A549 (cell line): ENCODE measurements at regions not wholly inside any gene's neighbourhood (a gene's known extent, or its start where the extent isn't known, plus 50 kb on each side); places are given as distances from the start of the nearest gene placed in this dataset.

Source experiments
- ATAC-seq, 2 experiments: fragments of 200-7000 bp in 1 of 2; fragments of >200 bp in 1 of 2; cut with Nextera tagmentation in 1 of 2; cut with Tn5 transposase in 1 of 2; 3 replicates each; pipeline versions ENCODE4 v1.8.0 to v1.9.1; 2018 to 2020; ENCODE audit warnings: mild to moderate bottlenecking in 1 of 2, moderate library complexity in 1 of 2
- CTCF ChIA-PET: fragments of 300-600 bp; sonication (Branson Sonifier 250); formaldehyde crosslinking; extraction: SDS; loops from one replicate; lab custom pipeline; 2021; ENCODE audit warnings: antibody characterized with exemption, inconsistent platforms; lab: Yijun Ruan, JAX
- POLR2A ChIA-PET: fragments of 350-600 bp; formaldehyde crosslinking; extraction: SDS; loops from one replicate; lab custom pipeline; 2021; ENCODE audit warnings: antibody characterized with exemption, inconsistent platforms; lab: Yijun Ruan, JAX
- DNase-seq, 2 experiments: peaks; one replicate each; pipeline versions ENCODE4 v3.0.0 to v3.0.0-alpha.2; 2011 to 2016; ENCODE audit warnings: low read depth in 1 of 2, low spot score in 1 of 2
- FAIRE-seq: peaks from 2 replicates; lab custom pipeline; 2011; peaks lifted over from hg19 to GRCh38; lab: Jason Lieb, UNC
- H3K27ac ChIP-seq, 2 experiments: fragments of >200 bp; sonication (Bioruptor Twin); formaldehyde crosslinking; 3 replicates each; pipeline ENCODE4 v1.5.1; 2016 to 2017
- H3K4me1 ChIP-seq: fragments of >200 bp; sonication (Bioruptor Twin); formaldehyde crosslinking; 3 replicates; pipeline ENCODE4 v1.6.1; 2016
- H3K4me2 ChIP-seq: fragments of >200 bp; sonication (Bioruptor Twin); formaldehyde crosslinking; 3 replicates; pipeline ENCODE4 v1.6.1; 2016
- H3K4me3 ChIP-seq: fragments of >200 bp; sonication (Bioruptor Twin); formaldehyde crosslinking; 3 replicates; pipeline ENCODE4 v1.5.1; 2016
- H3K9me3 ChIP-seq: fragments of >200 bp; sonication (Bioruptor Twin); formaldehyde crosslinking; 3 replicates; pipeline ENCODE4 v1.6.1; 2016
- CBX8 ChIP-seq: fragments of 200-600 bp; sonication (generic); IDR thresholded peaks from 2 replicates; pipeline ENCODE4 v1.6.1; 2016
- CTCF ChIP-seq: fragments of >200 bp; sonication (Bioruptor Twin); formaldehyde crosslinking; IDR thresholded peaks from 3 replicates; pipeline ENCODE4 v1.5.1; 2016
- EHF ChIP-seq: fragments of 250-450 bp; sonication (Bioruptor Pico); IDR thresholded peaks from 2 replicates; pipeline ENCODE4 v1.5.0; 2020; ENCODE audit warnings: mild to moderate bottlenecking
- EHMT2 ChIP-seq: fragments of 200-600 bp; sonication (generic); IDR thresholded peaks from 2 replicates; pipeline ENCODE4 v1.6.1; 2016; ENCODE audit warnings: antibody characterized with exemption, low read depth, mild to moderate bottlenecking, moderate library complexity
- FOSB ChIP-seq: fragments of 250-450 bp; sonication (Bioruptor Pico); IDR thresholded peaks from 2 replicates; pipeline ENCODE4 v1.5.0; 2020; ENCODE audit warnings: mild to moderate bottlenecking, moderate library complexity
- HES2 ChIP-seq: fragments of >200 bp; sonication (Bioruptor Twin); formaldehyde crosslinking; IDR thresholded peaks from 2 replicates; pipeline ENCODE4 v1.6.1; 2016
- HMGXB4 ChIP-seq: fragments of 250-450 bp; sonication (Bioruptor Pico); IDR thresholded peaks from 2 replicates; pipeline ENCODE4 v1.5.0; 2021; ENCODE audit warnings: mild to moderate bottlenecking, moderate library complexity, borderline replicate concordance
- HOXB13 ChIP-seq: fragments of 250-450 bp; sonication (Bioruptor Pico); IDR thresholded peaks from 2 replicates; pipeline ENCODE4 v1.5.0; 2020; ENCODE audit warnings: low read depth, mild to moderate bottlenecking, moderate library complexity
- JUN ChIP-seq, 2 experiments: fragments of >200 bp; sonication (Bioruptor Twin); formaldehyde crosslinking; IDR thresholded peaks; 2 replicates in 1 of 2; 3 replicates in 1 of 2; pipeline ENCODE4 v1.6.1; 2016 to 2017
- JUNB ChIP-seq: fragments of >200 bp; sonication (Bioruptor Twin); formaldehyde crosslinking; IDR thresholded peaks from 2 replicates; pipeline ENCODE4 v1.6.1; 2016
- KDM5A ChIP-seq: fragments of 200-600 bp; sonication (generic); IDR thresholded peaks from 2 replicates; pipeline ENCODE4 v1.6.1; 2016; ENCODE audit warnings: antibody characterized with exemption, mild to moderate bottlenecking
- MAFK ChIP-seq: fragments of 450-650 bp; IDR thresholded peaks from 2 replicates; pipeline ENCODE4 v1.6.1; 2014; ENCODE audit not compliant: partially characterized antibody
- NFE2L2 ChIP-seq: fragments of 150-350 bp; conservative IDR thresholded peaks from 2 replicates; pipeline ENCODE4 v1.6.1; 2014; ENCODE audit warnings: low read length
- PHF8 ChIP-seq: fragments of 200-600 bp; sonication (generic); IDR thresholded peaks from 2 replicates; pipeline ENCODE4 v1.6.1; 2016; ENCODE audit warnings: low read depth, mild to moderate bottlenecking, antibody characterized with exemption, moderate library complexity, borderline replicate concordance
- POLR2AphosphoS2 ChIP-seq: conservative IDR thresholded peaks from 2 replicates; pipeline ENCODE4 v1.6.1; 2012; ENCODE audit warnings: low read length, improper control_type of control experiment, inconsistent platforms
- RNF2 ChIP-seq: fragments of 200-600 bp; sonication (generic); IDR thresholded peaks from 2 replicates; pipeline ENCODE4 v1.6.1; 2016; ENCODE audit warnings: low read depth, mild to moderate bottlenecking, antibody characterized with exemption, moderate library complexity, borderline replicate concordance
- TP53 ChIP-seq: fragments of 250-450 bp; sonication (Bioruptor Pico); IDR thresholded peaks from 2 replicates; pipeline ENCODE4 v1.5.0; 2021; ENCODE audit warnings: mild to moderate bottlenecking, moderate library complexity
- ZC3H11A ChIP-seq: fragments of 450-650 bp; IDR thresholded peaks from 2 replicates; pipeline ENCODE4 v1.6.1; 2014; ENCODE audit warnings: antibody characterized with exemption, mild to moderate bottlenecking
- WGBS: methylation state at CpG from one replicate; pipeline ENCODE4 v1.1.6; 2017; ENCODE audit errors: missing lambda C conversion rate; 5-methylcytosine and 5-hydroxymethylcytosine counted together
- TF ChIP-seq, protein P1 (sequence below): IDR thresholded peaks from 2 replicates; pipeline ENCODE4 v1.6.1; 2012; ENCODE audit warnings: low read depth, borderline replicate concordance
- TF ChIP-seq, protein P2 (sequence below): fragments of 450-650 bp; IDR thresholded peaks from 2 replicates; pipeline ENCODE4 v1.6.1; 2014; ENCODE audit warnings: antibody characterized with exemption
- TF ChIP-seq, protein P3 (sequence below): IDR thresholded peaks from 2 replicates; pipeline ENCODE4 v1.6.1; 2012

DNA sequence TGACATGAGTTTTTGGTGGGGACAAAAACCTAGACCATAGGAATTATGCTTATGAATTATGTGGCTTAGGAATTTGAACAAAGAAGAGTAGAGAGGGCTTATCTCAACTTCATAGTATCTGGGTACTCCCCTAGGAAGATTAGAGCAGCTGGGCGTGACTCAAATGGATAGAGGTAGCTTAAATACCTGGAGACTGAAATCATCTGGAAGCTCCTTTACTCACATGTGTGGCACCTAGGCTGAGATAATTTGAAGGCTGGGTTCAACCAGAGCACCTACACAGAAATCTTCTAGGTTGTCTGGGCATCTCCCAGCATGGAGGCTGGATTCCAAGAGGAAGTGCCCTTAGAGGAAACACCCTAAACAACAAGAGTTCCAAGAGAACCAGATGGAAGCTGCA is 393.9 kb downstream of the ADAMTS20 start:
- H3K27ac ChIP-seq: no peak overlapping the region
- no peak for DNase-seq
- no peaks in the 10 kb centered on the region for H3K4me1 ChIP-seq
- FAIRE-seq: no peak
- 32% methylated on average over 1 of the region's 1 CpG for WGBS
- ATAC-seq: no peak
- no peak overlapping the region for H3K4me2 ChIP-seq
- ChIA-PET CTCF (no interaction called here), POLR2A (no interaction called here)
- TF ChIP-seq PHF8 (no peak), JUN (IDR thresholded peaks at IDR 0.05) (no peak), RNF2 (no peak), FOSB (CRISPR knock-in tag) (no peak), CTCF (no peak), JUNB (no peak), HES2 (no peak), TP53 (no peak), ZC3H11A (no peak), KDM5A (no peak), CBX8 (no peak), POLR2AphosphoS2 (no peak), EHF (CRISPR knock-in tag) (no peak), HMGXB4 (no peak), EHMT2 (no peak)
- TF ChIP-seq, protein P1, sequence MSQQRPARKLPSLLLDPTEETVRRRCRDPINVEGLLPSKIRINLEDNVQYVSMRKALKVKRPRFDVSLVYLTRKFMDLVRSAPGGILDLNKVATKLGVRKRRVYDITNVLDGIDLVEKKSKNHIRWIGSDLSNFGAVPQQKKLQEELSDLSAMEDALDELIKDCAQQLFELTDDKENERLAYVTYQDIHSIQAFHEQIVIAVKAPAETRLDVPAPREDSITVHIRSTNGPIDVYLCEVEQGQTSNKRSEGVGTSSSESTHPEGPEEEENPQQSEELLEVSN: no peak
- TF ChIP-seq, protein P2, sequence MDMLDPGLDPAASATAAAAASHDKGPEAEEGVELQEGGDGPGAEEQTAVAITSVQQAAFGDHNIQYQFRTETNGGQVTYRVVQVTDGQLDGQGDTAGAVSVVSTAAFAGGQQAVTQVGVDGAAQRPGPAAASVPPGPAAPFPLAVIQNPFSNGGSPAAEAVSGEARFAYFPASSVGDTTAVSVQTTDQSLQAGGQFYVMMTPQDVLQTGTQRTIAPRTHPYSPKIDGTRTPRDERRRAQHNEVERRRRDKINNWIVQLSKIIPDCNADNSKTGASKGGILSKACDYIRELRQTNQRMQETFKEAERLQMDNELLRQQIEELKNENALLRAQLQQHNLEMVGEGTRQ: no peak
- TF ChIP-seq, protein P3, sequence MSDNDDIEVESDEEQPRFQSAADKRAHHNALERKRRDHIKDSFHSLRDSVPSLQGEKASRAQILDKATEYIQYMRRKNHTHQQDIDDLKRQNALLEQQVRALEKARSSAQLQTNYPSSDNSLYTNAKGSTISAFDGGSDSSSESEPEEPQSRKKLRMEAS: no peak
- no peak overlapping the region for H3K4me3 ChIP-seq
- no peaks in the 10 kb centered on the region for H3K9me3 ChIP-seq

DNA sequence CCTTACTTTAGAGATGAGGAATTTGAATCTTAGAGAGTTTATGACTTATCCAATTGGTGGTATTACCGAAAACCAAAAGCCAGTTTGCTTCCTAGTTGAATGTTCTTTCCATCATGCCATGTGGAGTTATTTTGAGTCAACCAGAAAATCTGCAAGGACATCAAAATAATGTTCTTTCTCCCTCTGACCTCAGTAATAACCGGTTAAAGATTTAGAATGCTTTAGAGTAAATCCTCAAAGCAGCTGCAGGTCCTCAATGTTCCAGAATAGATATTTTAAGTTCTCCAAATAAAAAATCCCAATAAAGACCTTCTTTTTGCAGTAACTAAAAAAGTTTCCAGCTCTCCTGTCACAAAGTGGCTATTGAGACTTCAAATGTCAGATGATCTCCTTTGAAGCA is 396.6 kb downstream of the ADAMTS20 start:
- POLR2A ChIA-PET: no interaction called here
- CTCF ChIA-PET: no interaction called here
- Histone ChIP-seq H3K4me2 (no peak overlapping the region), H3K27ac (no peak overlapping the region), H3K4me3 (no peak overlapping the region), H3K9me3 (no peaks in the 10 kb centered on the region), H3K4me1 (no peaks in the 10 kb centered on the region)
- DNase-seq (no peak), FAIRE-seq (no peak), ATAC-seq (no peak)
- TF ChIP-seq NFE2L2 (no peak), MAFK (peak; percentile 39), CBX8 (no peak)
- 6% methylated on average over 2 of the region's 2 CpGs for WGBS

DNA sequence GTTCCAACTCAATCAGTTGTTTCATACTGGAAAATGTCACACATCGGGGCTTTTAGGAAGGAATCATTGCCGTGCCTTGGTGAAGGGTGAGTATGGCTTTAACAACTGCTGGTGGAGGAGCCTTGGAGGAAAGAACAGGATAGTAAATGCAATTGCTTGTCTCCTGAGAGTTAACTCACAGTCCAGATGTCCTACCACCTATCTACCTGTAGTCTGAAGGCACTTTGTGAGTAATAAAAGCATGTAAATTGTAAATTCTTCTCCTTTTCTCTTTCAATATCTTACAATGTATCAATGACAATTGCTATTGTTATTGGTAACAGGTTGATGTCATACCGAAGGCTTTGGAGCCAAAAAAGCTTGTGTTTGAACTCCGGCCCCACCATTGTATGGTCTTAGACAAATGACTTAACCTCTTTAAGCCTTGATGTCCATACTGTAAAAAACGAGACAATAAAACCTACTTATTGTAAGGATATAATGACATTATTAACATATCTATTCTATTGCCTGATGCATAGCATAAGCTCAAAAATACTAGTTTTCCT is 397.4 kb downstream of the ADAMTS20 start:
- WGBS: 24% methylated on average over 5 of the region's 5 CpGs
- ChIA-PET POLR2A (no interaction called here), CTCF (no interaction called here)
- no peak for ATAC-seq
- no peak for DNase-seq
- H3K9me3 ChIP-seq: no peaks in the 10 kb centered on the region
- no peak overlapping the region for H3K4me3 ChIP-seq
- no peak for TF ChIP-seq HOXB13 (CRISPR knock-in tag)
- TF ChIP-seq, protein P3: no peak
- FAIRE-seq: no peak
- H3K4me1 ChIP-seq: no peaks in the 10 kb centered on the region
- no peak overlapping the region for H3K4me2 ChIP-seq
- no peak overlapping the region for H3K27ac ChIP-seq
